ENCODE measurements at regions not wholly inside any gene's neighbourhood (a gene's known extent, or its start where the extent isn't known, plus 50 kb on each side); places are given as distances from the start of the nearest gene placed in this dataset.

DNA sequence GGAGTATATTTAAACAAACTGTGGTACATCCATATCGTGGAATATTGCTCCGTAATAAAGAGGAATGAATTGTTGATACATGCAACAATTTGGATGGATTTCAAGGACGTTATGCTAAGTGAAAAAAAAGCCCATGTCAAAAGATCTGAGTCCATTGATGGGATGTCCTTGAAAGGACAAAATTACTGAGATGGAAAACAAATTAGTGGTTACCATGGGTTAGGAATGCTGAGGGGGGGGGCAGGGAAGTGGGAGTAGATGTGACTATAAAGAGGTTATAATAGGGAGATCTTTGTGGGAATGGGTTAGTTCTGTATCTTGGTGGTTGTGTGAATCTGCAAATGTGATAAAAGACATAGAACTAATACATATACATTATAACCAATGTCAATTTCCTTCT lies 409.3 kb downstream of the SRGAP2C start:
- no peak for TF ChIP-seq CTCF (IDR thresholded peaks at IDR 0.05)
- no peak for TF ChIP-seq TCF7L2 (IDR thresholded peaks at IDR 0.05; ENCODE audit: low read depth, low read length)
- no peak for TF ChIP-seq POLR2AphosphoS5 (IDR thresholded peaks at IDR 0.05; ENCODE audit: low read depth, low read length)

Data from Panc1 (cell line).